GM21529 (cell line): ENCODE measurements at regions not wholly inside any gene's neighbourhood (a gene's known extent, or its start where the extent isn't known, plus 50 kb on each side); places are given as distances from the start of the nearest gene placed in this dataset.

ENCODE experiments used
- ATAC-seq: cut with Tn5 transposase; IDR thresholded peaks from one replicate; pipeline ENCODE4 v1.9.1; 2021; ENCODE audit not compliant: unreplicated experiment

DNA sequence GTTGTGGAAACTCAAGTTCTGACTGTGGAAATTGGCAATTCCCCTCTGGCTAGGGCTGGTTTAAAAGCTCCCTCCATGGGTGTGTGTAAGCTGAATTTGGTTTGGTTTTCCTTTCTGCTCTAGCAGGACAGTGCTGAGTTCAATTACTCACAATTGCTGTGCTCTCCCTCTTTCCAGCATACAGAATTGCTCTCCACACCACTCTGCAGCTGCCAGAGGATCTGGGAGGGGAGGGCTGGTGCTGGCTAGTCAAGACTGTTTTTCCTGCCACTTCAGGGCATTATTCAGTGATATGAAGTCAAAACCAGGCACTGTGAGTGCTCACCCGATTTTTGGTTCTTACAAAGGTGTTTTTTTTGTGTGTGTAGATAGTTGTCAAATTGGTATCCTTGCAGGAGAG, 336.9 kb upstream of the SLC24A2 start:
- no peak for ATAC-seq

DNA sequence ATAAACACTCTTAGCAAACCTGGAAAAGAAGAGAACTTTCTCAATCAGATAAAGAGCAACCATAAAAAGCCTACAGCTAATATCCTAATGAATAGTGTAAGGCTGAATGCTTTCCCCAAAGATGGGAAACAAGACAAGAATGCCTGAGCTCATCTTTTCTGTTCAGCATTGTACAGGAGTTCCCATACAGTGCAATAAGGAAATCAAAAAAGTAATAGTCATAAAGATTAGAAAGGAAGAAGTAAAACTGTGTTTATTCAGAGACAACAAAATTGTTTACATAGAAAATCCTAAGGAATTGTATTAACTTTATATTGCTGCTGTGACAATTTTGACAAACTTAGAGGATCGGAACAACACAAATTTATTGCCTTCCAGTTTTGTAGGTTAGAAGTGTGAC, 330.7 kb upstream of the SLC24A2 start:
- ATAC-seq, result no peak

GRCh38 chr9:20117986-20118385, 329.1 kb upstream of the SLC24A2 start:
- ATAC-seq, result no peak

DNA sequence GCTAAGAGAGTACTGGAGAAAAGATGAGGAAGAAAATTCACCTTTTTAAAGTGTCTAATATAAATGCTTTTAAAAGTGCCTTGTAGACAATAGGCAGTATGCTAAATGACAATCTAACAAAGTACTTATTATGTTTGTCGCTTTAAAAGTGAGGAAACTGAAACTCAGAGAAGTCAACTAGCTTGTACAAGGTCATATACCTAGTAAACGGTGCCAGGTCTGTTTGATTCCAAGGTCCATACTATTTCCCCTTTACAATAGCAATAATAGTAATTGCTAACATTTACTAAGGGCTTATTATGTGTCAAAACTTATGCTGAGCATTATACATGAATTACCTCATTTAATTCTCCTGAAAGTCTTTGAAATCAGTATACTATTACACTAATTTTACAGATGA, 328.6 kb upstream of the SLC24A2 start:
- ATAC-seq, result no peak

DNA sequence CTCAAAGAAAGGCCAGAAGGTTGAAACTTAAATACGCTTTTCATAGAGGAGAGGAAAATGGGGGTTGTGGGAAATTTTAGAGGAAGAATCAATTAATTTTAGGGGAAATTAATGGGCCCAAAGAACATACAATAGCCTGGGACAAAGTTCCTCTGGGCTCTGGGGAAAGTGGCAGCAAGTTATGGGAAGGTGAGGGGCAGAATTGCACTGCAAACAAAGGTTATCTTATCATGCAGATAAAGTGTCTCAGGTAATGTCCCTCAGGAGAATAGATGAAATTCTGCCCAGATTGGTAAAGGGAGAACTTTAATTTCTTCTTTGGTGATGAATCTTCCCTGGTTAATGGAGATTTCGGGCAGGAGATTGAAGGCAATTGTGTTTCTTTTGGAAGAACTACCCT, 326.1 kb upstream of the SLC24A2 start:
- no peak for ATAC-seq

GRCh38 chr9:20112205-20112783, 323.5 kb upstream of the SLC24A2 start:
- ATAC-seq, result no peak

DNA sequence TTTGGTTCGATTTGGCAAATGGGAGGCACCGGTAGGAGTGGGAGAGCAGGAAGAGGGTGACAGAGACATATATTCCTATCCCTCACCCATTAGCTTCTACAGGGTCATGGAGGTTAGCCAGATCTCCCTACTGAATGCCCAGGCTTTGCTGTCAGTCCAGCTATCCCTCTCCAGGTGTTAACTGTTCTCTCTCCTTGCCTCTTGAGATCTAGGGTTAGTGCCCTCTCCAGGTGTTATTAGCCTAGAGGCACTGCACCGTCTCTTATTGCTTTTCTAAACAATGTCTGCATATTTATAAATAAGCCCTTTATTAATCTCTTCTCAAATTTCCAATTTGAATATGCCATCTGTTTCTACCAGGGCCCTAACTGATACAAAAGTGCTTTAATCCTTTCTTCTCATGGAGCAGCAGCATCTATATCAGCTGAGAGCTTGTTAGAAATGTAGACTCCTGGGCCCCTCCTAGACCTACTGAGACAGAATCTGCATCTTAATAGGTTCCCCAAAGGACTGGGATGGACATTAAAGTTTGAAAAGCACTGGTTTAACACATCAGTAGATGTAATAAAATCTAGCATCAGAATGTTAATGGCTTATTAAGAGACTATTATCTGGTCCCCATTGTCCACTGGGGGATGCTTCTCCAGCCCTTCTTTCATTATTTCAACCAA, 322.5 kb upstream of the SLC24A2 start:
- ATAC-seq, result no peak

- no peak for ATAC-seq
Measured at GRCh38 chr9:20095430-20096092, 306.7 kb upstream of the SLC24A2 start.

GRCh38 chr9:20092561-20092960, 303.7 kb upstream of the SLC24A2 start:
- ATAC-seq, result no peak

GRCh38 chr9:20087481-20087880, 298.6 kb upstream of the SLC24A2 start:
- ATAC-seq, result no peak

GRCh38 chr9:20085842-20086241, 297.0 kb upstream of the SLC24A2 start:
- ATAC-seq, result no peak

- no peak for ATAC-seq
Measured at GRCh38 chr9:20084125-20084524, 295.3 kb upstream of the SLC24A2 start.

GRCh38 chr9:20083390-20083789, 294.6 kb upstream of the SLC24A2 start:
- no peak for ATAC-seq

DNA sequence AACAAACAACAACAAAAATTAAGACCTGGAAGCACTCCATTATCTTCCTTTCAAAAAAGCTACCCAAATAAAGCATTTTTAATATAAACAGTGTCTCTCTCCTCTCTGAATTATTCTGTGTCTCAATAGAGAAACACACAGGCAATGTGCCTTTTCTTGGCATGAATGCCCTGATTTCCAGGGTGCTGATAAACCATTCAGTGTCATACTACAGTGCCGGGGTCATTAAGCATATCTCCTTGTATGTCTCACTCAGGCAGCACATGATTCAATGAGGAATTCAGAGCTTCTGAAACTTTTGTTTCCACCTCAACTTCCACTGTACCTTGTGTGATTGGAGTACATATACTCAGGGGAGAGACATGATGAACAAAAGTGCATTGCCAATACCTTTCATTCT, 294.0 kb upstream of the SLC24A2 start:
- ATAC-seq, result no peak

DNA sequence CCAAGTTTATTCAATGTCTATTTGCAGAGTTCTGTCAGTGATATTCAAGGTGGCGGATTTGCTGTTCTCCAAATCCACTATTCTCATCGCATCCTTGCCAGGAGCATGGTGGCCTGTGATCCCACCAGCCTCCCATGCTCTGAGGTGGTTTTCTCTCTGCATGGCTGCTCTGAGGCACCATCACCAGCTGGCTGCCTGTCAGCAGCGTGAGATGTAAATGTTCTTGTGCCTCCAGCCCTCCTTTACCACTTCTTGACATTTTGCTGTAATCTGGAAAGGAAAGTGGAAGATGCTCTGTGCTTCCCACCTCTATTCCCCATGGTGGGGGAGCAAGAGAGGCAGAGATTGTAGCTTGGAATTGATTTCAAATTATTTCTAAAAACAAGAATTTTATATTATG, 293.6 kb upstream of the SLC24A2 start:
- ATAC-seq, result no peak

DNA sequence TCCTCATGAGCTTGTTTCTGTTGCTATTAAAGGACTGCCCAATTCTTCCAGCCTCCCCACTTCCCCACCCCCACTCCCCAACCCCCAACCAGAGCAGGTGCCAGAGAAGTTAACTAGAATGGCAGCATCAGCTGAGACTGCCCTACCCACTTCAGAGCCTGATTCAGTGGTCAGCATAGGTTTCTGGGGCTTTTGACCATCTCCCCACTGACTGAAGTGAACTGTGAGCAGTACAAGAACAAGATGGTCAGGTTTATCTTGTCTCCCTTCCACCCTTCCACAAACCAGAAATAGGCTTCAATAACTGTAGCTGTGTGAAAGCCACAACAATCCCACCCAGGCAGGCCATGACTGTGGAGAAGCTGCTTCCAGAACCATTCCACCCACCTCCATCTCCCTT, 289.4 kb upstream of the SLC24A2 start:
- ATAC-seq, result no peak

DNA sequence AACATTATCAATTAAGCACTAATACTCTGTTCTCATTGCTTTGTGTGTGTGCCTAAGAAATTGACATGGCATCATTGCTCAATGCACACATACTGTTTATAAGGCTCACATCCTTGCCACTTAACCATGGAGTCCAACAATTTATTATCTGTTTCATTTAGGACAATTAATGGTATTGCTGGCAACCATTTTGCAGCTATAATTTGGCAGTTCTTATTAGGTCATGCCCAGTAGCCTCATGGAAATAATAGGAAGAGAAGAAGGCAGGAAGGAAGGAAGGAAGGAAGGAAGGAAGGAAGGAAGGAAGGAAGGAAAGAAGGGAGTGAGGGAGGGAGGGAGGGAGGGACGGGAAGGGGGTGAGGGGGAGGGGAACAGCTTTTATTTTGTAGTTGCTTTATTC, 285.5 kb upstream of the SLC24A2 start:
- no peak for ATAC-seq

- ATAC-seq, result no peak
Measured at GRCh38 chr9:20070336-20070735, 281.5 kb upstream of the SLC24A2 start.

DNA sequence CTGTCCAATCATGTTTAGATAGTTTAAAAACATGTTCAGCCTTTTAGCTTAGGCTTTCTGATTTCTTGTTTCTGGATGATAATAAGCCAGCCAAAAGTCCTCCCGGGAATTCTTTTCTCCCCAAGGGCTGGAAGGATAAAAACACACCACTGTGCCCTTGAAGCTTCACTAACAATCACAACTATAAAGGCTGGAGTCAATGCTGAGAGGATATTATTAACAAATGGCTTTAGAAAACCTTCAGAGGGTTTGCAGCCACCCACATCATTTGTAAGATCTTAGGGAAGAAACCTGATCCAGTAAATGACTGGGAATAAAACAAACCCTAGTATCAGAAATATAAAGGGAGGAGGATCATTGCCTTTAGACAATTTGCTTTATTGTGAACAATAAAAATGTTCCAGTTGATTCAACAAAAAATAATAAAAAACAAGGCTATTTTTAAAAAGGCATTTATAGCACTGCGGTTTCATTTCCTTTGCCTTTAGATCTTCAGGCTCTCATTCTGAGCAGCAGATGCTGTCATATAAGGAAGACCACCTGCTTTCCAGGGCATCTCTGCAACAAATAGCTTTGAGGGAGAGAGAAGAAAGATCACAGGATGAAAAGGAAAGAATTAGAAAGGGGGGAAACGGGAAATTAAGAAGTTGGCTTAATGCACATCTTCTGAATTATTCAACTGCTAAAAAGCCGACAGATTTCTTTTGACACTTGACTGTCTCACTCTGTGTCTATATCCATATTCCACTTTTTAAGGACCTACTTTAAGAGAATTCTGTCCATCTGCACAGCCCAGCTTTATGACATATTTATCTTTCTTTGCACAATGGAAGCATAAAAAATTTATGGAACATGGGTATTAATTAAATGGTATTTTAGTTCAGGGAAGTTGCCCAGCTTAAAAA, 277.2 kb upstream of the SLC24A2 start:
- ATAC-seq, result no peak

GRCh38 chr9:20065046-20065445, 276.2 kb upstream of the SLC24A2 start:
- ATAC-seq, result no peak

DNA sequence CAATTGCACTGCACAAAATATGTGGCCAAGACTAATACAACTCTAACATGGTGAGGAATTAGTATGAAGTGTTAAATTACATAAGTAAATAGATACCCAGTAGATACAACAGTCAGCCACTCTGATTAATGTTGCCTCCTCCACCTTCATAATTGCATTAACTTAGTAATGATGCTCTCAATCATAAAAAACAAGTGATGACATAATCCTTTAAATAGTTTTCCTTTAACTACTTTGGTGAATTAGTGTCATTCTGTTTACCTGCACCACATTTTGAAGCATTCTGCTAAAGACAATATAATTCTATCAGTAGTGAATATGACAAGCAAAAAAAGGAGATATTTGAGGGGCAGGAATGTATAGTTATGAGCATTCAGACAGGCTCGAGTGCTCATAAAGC, 265.9 kb upstream of the SLC24A2 start:
- no peak for ATAC-seq

GRCh38 chr9:20048985-20049384, 260.1 kb upstream of the SLC24A2 start:
- ATAC-seq, result no peak
